Trophoblast cell (in vitro differentiated cells and primary cell): ENCODE measurements at regions not wholly inside any gene's neighbourhood (a gene's known extent, or its start where the extent isn't known, plus 50 kb on each side); places are given as distances from the start of the nearest gene placed in this dataset.
A peak's percentile ranks its signal among the peaks of the same experiment; 100 is the strongest.

Source experiments
- DNase-seq, 2 donors: peaks; one replicate each; pipeline ENCODE4 v3.0.0-alpha.2; 2016
- H2AFZ ChIP-seq: 2 replicates; pipeline ENCODE4 v1.6.1; 2013; ENCODE audit warnings: low read length, moderate library complexity, mild to moderate bottlenecking; ENCODE audit not compliant: insufficient read depth, poor library complexity
- H2AK5ac ChIP-seq: 2 replicates; pipeline ENCODE4 v1.6.1; 2013; ENCODE audit warnings: mild to moderate bottlenecking, low read length
- H2BK120ac ChIP-seq: 2 replicates; pipeline ENCODE4 v1.6.1; 2013; ENCODE audit warnings: low read length, mild to moderate bottlenecking, moderate library complexity; ENCODE audit not compliant: insufficient read depth, poor library complexity
- H2BK12ac ChIP-seq: 2 replicates; pipeline ENCODE4 v1.6.1; 2013; ENCODE audit warnings: mild to moderate bottlenecking, low read length, moderate library complexity
- H2BK5ac ChIP-seq: 2 replicates; pipeline ENCODE4 v1.6.1; 2013; ENCODE audit warnings: low read length, low read depth, moderate library complexity, mild to moderate bottlenecking; ENCODE audit not compliant: poor library complexity
- H3K14ac ChIP-seq: 2 replicates; pipeline ENCODE4 v1.6.1; 2013; ENCODE audit warnings: mild to moderate bottlenecking, low read length
- H3K18ac ChIP-seq: 2 replicates; pipeline ENCODE4 v1.6.1; 2013; ENCODE audit warnings: mild to moderate bottlenecking, low read length
- H3K23ac ChIP-seq: 2 replicates; pipeline ENCODE4 v1.6.1; 2013; ENCODE audit warnings: low read length
- H3K27ac ChIP-seq: 2 replicates; pipeline ENCODE4 v1.5.1; 2013; ENCODE audit warnings: low read depth, mild to moderate bottlenecking, inconsistent platforms, low read length, moderate library complexity
- H3K27me3 ChIP-seq: 2 replicates; pipeline ENCODE4 v1.6.1; 2013; ENCODE audit warnings: inconsistent platforms, mild to moderate bottlenecking, low read length, moderate library complexity; ENCODE audit not compliant: insufficient read depth
- H3K36me3 ChIP-seq, 2 experiments: 1 replicate in 1 of 2; 2 replicates in 1 of 2; pipeline ENCODE4 v1.6.1; 2013; ENCODE audit warnings: low read length in 2 of 2, mild to moderate bottlenecking in 2 of 2, moderate library complexity in 1 of 2; ENCODE audit not compliant: insufficient read depth in 2 of 2, control insufficient read depth in 1 of 2
- H3K4ac ChIP-seq: 2 replicates; pipeline ENCODE4 v1.6.1; 2013; ENCODE audit warnings: low read depth, mild to moderate bottlenecking, low read length, moderate library complexity
- H3K4me1 ChIP-seq, 2 experiments: 1 replicate in 1 of 2; 2 replicates in 1 of 2; pipeline ENCODE4 v1.6.1; 2013; ENCODE audit warnings: low read length in 2 of 2, mild to moderate bottlenecking in 2 of 2, moderate library complexity in 1 of 2; ENCODE audit not compliant: insufficient read depth in 2 of 2, control insufficient read depth in 1 of 2
- H3K4me2 ChIP-seq: 2 replicates; pipeline ENCODE4 v1.6.1; 2013; ENCODE audit warnings: inconsistent platforms, mild to moderate bottlenecking, low read length, moderate library complexity
- H3K4me3 ChIP-seq: 2 replicates; pipeline ENCODE4 v1.5.1; 2013; ENCODE audit warnings: mild to moderate bottlenecking, low read depth, low read length, inconsistent platforms
- H3K79me1 ChIP-seq: one replicate; pipeline ENCODE4 v1.6.1; 2013; ENCODE audit warnings: low read length
- H3K79me2 ChIP-seq: 2 replicates; pipeline ENCODE4 v1.6.1; 2013; ENCODE audit warnings: low read length, mild to moderate bottlenecking; ENCODE audit not compliant: control insufficient read depth, insufficient read depth, poor library complexity
- H3K9ac ChIP-seq: 2 replicates; pipeline ENCODE4 v1.6.1; 2013; ENCODE audit warnings: mild to moderate bottlenecking, low read length
- H3K9me3 ChIP-seq: 2 replicates; pipeline ENCODE4 v1.6.1; 2013; ENCODE audit warnings: low read depth, mild to moderate bottlenecking, control low read depth, inconsistent platforms, low read length; ENCODE audit not compliant: insufficient read depth
- H4K12ac ChIP-seq: 2 replicates; pipeline ENCODE4 v1.6.1; 2013; ENCODE audit warnings: low read depth, mild to moderate bottlenecking, low read length, moderate library complexity
- H4K8ac ChIP-seq: 2 replicates; pipeline ENCODE4 v1.6.1; 2013; ENCODE audit warnings: low read depth, mild to moderate bottlenecking, low read length, moderate library complexity
- H4K91ac ChIP-seq: one replicate; pipeline ENCODE4 v1.6.1; 2013; ENCODE audit warnings: low read depth, mild to moderate bottlenecking, low read length, moderate library complexity
- WGBS: extraction: QIAGEN DNeasy Blood & Tissue Kit; methylation state at CpG from one replicate; pipeline ENCODE4 v1.1.7; 2013; ENCODE audit warnings: missing lambda C conversion rate; ENCODE audit not compliant: insufficient read length, insufficient coverage; ENCODE audit errors: extremely low coverage; 5-methylcytosine and 5-hydroxymethylcytosine counted together

GRCh38 chr9:16217943-16218701 lies 652.3 kb downstream of the BNC2 start:
- no peak overlapping the region for H3K4me3 ChIP-seq
- no peak overlapping the region for H2AK5ac ChIP-seq
- H3K36me3 ChIP-seq, result no peaks in the 10 kb centered on the region
- H3K27me3 ChIP-seq, result no peaks in the 10 kb centered on the region
- H3K14ac ChIP-seq, result no peak overlapping the region
- peaks cover 0 to 3% of the 10 kb centered on the region in 2 experiments for H3K4me1 ChIP-seq
- peak overlapping the region; percentile 38 for H4K91ac ChIP-seq
- H3K18ac ChIP-seq, result no peak overlapping the region
- DNase-seq, result peak; percentile 42 to 59
- no peak overlapping the region for H4K12ac ChIP-seq
- peaks cover 1% of the 10 kb centered on the region for H3K79me1 ChIP-seq
- H3K9ac ChIP-seq, result no peak overlapping the region
- H2BK120ac ChIP-seq, result no peak overlapping the region
- peaks cover 2% of the 10 kb centered on the region for H3K9me3 ChIP-seq
- no peak overlapping the region for H3K23ac ChIP-seq
- no peak overlapping the region for H3K4ac ChIP-seq
- no peak overlapping the region for H2BK5ac ChIP-seq
- H3K27ac ChIP-seq, result no peak overlapping the region
- no peak overlapping the region for H2BK12ac ChIP-seq
- H2AFZ ChIP-seq, result no peak overlapping the region
- no CpG with 5 or more reads among the region's 22 CpGs for WGBS
- no peak overlapping the region for H3K4me2 ChIP-seq
- no peaks in the 10 kb centered on the region for H3K79me2 ChIP-seq
- H4K8ac ChIP-seq, result peak overlapping the region; percentile 29

DNA sequence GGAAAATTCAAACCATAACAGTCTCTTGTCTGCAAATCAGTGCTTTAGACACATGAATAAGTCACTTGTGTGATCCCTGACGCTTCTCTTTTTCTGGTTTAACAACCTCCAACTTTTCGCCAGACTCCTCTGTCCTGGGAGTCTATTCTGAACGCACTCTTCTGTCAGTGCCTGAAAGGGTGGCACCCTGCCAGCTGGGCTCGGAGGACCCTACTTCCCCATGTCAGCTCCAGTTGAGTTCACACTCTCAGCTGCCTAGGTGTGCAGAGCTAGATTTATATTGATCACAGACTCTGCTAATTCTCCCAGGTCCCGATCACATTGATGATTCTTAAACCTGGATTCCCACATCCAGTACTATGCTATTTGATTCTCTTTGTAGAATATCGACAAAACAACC lies 649.1 kb downstream of the BNC2 start:
- Histone ChIP-seq H3K9ac (no peak overlapping the region), H2BK12ac (no peak overlapping the region), H3K36me3 (no peaks in the 10 kb centered on the region), H2BK5ac (no peak overlapping the region), H3K9me3 (peaks cover 7% of the 10 kb centered on the region), H2AFZ (no peak overlapping the region), H3K27ac (no peak overlapping the region), H3K79me2 (no peaks in the 10 kb centered on the region), H4K91ac (no peak overlapping the region), H3K4me3 (no peak overlapping the region), H4K8ac (no peak overlapping the region), H3K23ac (no peak overlapping the region), H3K4me1 (peaks cover 0 to 3% of the 10 kb centered on the region in 2 experiments), H3K4ac (no peak overlapping the region), H3K27me3 (no peaks in the 10 kb centered on the region), H3K14ac (no peak overlapping the region), H2BK120ac (no peak overlapping the region), H3K79me1 (peaks cover 1% of the 10 kb centered on the region), H2AK5ac (no peak overlapping the region), H4K12ac (no peak overlapping the region), H3K4me2 (no peak overlapping the region), H3K18ac (no peak overlapping the region)
- no CpG with 5 or more reads among the region's 6 CpGs for WGBS
- DNase-seq, result no peak

- no peak overlapping the region for H4K12ac ChIP-seq
- H3K4ac ChIP-seq, result no peak overlapping the region
- WGBS, result no CpG with 5 or more reads among the region's 3 CpGs
- no peak overlapping the region for H3K14ac ChIP-seq
- H2BK5ac ChIP-seq, result no peak overlapping the region
- H3K27me3 ChIP-seq, result no peaks in the 10 kb centered on the region
- no peak for DNase-seq
- no peak overlapping the region for H4K8ac ChIP-seq
- peaks cover 7% of the 10 kb centered on the region for H3K9me3 ChIP-seq
- H3K79me1 ChIP-seq, result peaks cover 1% of the 10 kb centered on the region
- H2BK120ac ChIP-seq, result no peak overlapping the region
- H3K4me3 ChIP-seq, result no peak overlapping the region
- H3K4me1 ChIP-seq, result peaks cover 0 to 3% of the 10 kb centered on the region in 2 experiments
- H2AK5ac ChIP-seq, result no peak overlapping the region
- H3K23ac ChIP-seq, result no peak overlapping the region
- H4K91ac ChIP-seq, result no peak overlapping the region
- H3K18ac ChIP-seq, result no peak overlapping the region
- H2BK12ac ChIP-seq, result no peak overlapping the region
- no peak overlapping the region for H3K9ac ChIP-seq
- H3K27ac ChIP-seq, result no peak overlapping the region
- H3K36me3 ChIP-seq, result no peaks in the 10 kb centered on the region
- H3K79me2 ChIP-seq, result no peaks in the 10 kb centered on the region
- H3K4me2 ChIP-seq, result no peak overlapping the region
- H2AFZ ChIP-seq, result no peak overlapping the region
Measured at GRCh38 chr9:16221822-16222547, 648.5 kb downstream of the BNC2 start.

DNA sequence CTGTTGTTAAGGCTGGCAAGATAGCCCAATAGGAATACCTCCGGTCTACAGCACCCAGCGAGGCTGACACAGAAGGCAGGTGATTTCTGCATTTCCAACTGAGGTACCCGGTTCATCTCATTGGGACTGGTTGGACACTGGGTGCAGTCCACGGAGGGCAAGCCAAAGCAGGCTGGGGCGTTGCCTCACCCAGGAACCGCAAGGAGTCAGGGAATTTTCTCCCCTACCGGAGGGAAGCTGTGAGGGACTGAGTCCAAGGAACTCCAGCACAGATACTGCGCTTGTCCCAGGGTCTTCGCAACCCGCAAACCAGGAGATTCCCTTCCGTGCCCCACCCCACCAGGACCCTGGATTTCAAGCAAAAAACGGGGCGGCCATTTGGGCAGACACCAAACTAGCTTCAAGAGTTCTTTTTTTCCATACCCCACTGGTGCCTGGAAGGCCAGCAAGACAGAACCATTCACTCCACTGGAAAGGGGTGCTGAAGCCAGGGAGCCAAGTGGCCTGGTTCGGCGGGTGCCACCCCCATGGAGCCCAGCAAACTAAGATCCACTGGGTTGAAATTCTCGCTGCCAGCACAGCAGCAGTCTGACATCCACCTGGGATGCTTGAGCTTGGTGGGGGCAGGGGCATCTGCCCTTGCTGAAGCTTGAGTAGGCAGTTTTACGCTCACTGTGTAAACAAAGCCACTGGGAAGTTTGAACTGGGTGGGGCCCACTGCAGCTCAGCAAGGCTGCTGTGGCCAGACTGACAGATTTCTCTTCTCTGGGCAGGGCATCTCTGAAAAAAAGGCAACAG lies 647.2 kb downstream of the BNC2 start:
- Histone ChIP-seq H3K79me2 (no peaks in the 10 kb centered on the region), H3K27ac (no peak overlapping the region), H3K14ac (no peak overlapping the region), H3K4me3 (no peak overlapping the region), H2AK5ac (peak overlapping the region; percentile 9), H2BK5ac (no peak overlapping the region), H3K18ac (no peak overlapping the region), H3K27me3 (no peaks in the 10 kb centered on the region), H4K8ac (no peak overlapping the region), H3K36me3 (no peaks in the 10 kb centered on the region), H2BK120ac (no peak overlapping the region), H3K9ac (no peak overlapping the region), H4K12ac (no peak overlapping the region), H3K4me2 (no peak overlapping the region), H3K23ac (no peak overlapping the region), H4K91ac (no peak overlapping the region), H2AFZ (no peak overlapping the region), H2BK12ac (no peak overlapping the region), H3K9me3 (peaks cover 7% of the 10 kb centered on the region), H3K4me1 (peaks cover 0 to 1% of the 10 kb centered on the region in 2 experiments), H3K4ac (no peak overlapping the region), H3K79me1 (peaks cover 1% of the 10 kb centered on the region)
- WGBS, result no CpG with 5 or more reads among the region's 17 CpGs
- DNase-seq, result no peak
